Body of pancreas (tissue), 4 donors: ENCODE measurements at regions not wholly inside any gene's neighbourhood (a gene's known extent, or its start where the extent isn't known, plus 50 kb on each side); places are given as distances from the start of the nearest gene placed in this dataset.

Source experiments
- ATAC-seq: fragments of 150-250 bp; one replicate; pipeline ENCODE4 v1.9.1; 2016
- DNase-seq, 4 donors: peaks; one replicate each; pipeline ENCODE4 v3.0.0-alpha.2; 2019
- H3K27ac ChIP-seq, 4 donors: fragments of 200-600 bp; sonication (generic); 1 replicate in 3 of 4; 2 replicates in 1 of 4; pipeline versions ENCODE4 v1.5.1 to v1.6.1; 2016 to 2019; ENCODE audit warnings: mild to moderate bottlenecking in 1 of 4, mixed read lengths in 1 of 4, moderate library complexity in 1 of 4
- H3K27me3 ChIP-seq, 2 donors: fragments of 200-600 bp; sonication (generic); one replicate each; pipeline ENCODE4 v1.6.0; 2016; ENCODE audit warnings: mild to moderate bottlenecking in 1 of 2
- H3K36me3 ChIP-seq, 2 donors: fragments of 200-600 bp; sonication (generic); replicated peaks in 1 of 2; 2 replicates each; pipeline ENCODE4 v1.5.1; 2016; ENCODE audit warnings: low read depth in 2 of 2; ENCODE audit not compliant: insufficient read depth in 1 of 2
- H3K4me1 ChIP-seq: fragments of 200-600 bp; sonication (generic); one replicate; pipeline ENCODE4 v1.6.0; 2016
- H3K4me3 ChIP-seq, 2 donors: fragments of 200-600 bp; sonication (generic); 1 replicate in 1 of 2; 2 replicates in 1 of 2; pipeline ENCODE4 v1.5.1; 2016 to 2019
- H3K9me3 ChIP-seq, 3 donors: fragments of 200-600 bp; sonication (generic); 1 replicate in 2 of 3; 2 replicates in 1 of 3; pipeline ENCODE4 v1.5.1; 2016
- POLR2A ChIP-seq, 3 donors: fragments of 450-650 bp; IDR thresholded peaks; one replicate each; pipeline ENCODE4 v1.6.1; 2016; ENCODE audit warnings: antibody characterized with exemption in 3 of 3, mild to moderate bottlenecking in 2 of 3
- WGBS, 2 donors: methylation state at CpG; one replicate each; pipeline ENCODE4 v1.1.5; 2017; 5-methylcytosine and 5-hydroxymethylcytosine counted together
- intact Hi-C: fragments of 100-400 bp; cut with DNase I; formaldehyde crosslinking; loops from one replicate; pipeline ENCODE4 v1.15.1; 2023
- TF ChIP-seq, protein P1 (sequence below), 7 experiments: fragments of 450-650 bp in 4 of 7; fragments of 200-600 bp in 3 of 7; sonication (generic) in 3 of 7; IDR thresholded peaks; one replicate each; pipeline ENCODE4 v1.5.1; 2016 to 2019; ENCODE audit warnings: antibody characterized with exemption in 7 of 7

DNA sequence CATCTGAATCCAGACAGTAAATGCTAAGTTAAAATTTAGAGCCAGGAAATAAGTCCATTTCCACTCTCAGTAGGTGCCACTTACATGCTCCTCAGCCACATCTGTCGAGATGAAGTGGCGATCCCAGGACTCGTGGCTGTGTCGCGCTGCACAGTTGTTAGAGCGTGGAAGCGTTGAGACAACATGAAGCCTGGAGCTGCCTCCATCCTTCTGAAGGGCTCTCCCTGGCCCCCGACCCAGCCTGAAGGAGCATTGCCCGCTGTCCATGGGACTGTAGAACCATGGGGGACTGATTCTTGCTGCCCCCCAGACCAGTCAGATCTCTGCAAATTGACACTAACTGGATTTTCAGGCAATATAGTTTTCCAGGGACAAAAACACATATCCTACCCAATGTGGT, 58.9 kb downstream of the IRX1 start:
- TF ChIP-seq, protein P1, sequence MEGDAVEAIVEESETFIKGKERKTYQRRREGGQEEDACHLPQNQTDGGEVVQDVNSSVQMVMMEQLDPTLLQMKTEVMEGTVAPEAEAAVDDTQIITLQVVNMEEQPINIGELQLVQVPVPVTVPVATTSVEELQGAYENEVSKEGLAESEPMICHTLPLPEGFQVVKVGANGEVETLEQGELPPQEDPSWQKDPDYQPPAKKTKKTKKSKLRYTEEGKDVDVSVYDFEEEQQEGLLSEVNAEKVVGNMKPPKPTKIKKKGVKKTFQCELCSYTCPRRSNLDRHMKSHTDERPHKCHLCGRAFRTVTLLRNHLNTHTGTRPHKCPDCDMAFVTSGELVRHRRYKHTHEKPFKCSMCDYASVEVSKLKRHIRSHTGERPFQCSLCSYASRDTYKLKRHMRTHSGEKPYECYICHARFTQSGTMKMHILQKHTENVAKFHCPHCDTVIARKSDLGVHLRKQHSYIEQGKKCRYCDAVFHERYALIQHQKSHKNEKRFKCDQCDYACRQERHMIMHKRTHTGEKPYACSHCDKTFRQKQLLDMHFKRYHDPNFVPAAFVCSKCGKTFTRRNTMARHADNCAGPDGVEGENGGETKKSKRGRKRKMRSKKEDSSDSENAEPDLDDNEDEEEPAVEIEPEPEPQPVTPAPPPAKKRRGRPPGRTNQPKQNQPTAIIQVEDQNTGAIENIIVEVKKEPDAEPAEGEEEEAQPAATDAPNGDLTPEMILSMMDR (IDR thresholded peaks at IDR 0.05): no peak
- TF ChIP-seq POLR2A (IDR thresholded peaks at IDR 0.05): no peak
- intact Hi-C loops: no loop called here
- no peak for DNase-seq
- Histone ChIP-seq H3K36me3 (no peaks in the 10 kb centered on the region), H3K9me3 (no peaks in the 10 kb centered on the region), H3K27ac (no peak overlapping the region), H3K4me1 (no peaks in the 10 kb centered on the region), H3K27me3 (no peaks in the 10 kb centered on the region), H3K4me3 (no peak overlapping the region)
- no peak for ATAC-seq
- 74 to 76% methylated on average over 8 to 9 of the region's 9 CpGs for WGBS, 2 donors

DNA sequence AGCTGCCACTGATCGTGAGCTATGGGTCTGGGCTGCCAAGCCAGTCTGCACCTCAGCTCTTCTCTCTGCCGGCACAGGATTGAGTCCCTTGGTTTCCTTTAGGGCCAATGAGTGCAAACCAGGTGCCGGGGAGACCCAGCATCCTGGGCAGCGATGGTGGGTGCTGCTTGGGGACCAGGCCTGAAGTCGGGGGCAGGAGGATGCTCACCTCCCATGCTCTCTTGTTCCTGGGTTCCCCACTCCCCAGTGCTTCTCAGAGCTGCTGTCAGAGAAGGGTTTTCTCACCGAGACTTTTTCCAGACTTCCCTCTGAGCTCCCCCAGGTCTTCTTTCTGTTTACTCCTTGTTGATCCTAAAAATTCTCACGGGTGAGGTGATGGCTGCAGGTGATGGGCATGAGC, 61.2 kb downstream of the IRX1 start:
- 35 to 53% methylated on average over 4 to 7 of the region's 7 CpGs for WGBS, 2 donors
- intact Hi-C loops: no loop called here
- H3K4me1 ChIP-seq: no peaks in the 10 kb centered on the region
- no peak overlapping the region for H3K27ac ChIP-seq
- H3K27me3 ChIP-seq: no peaks in the 10 kb centered on the region
- no peaks in the 10 kb centered on the region for H3K36me3 ChIP-seq
- DNase-seq (no peak), ATAC-seq (no peak)
- no peak overlapping the region for H3K4me3 ChIP-seq
- no peaks in the 10 kb centered on the region for H3K9me3 ChIP-seq
- TF ChIP-seq POLR2A (IDR thresholded peaks at IDR 0.05): no peak
- TF ChIP-seq, protein P1 (IDR thresholded peaks at IDR 0.05): no peak

DNA sequence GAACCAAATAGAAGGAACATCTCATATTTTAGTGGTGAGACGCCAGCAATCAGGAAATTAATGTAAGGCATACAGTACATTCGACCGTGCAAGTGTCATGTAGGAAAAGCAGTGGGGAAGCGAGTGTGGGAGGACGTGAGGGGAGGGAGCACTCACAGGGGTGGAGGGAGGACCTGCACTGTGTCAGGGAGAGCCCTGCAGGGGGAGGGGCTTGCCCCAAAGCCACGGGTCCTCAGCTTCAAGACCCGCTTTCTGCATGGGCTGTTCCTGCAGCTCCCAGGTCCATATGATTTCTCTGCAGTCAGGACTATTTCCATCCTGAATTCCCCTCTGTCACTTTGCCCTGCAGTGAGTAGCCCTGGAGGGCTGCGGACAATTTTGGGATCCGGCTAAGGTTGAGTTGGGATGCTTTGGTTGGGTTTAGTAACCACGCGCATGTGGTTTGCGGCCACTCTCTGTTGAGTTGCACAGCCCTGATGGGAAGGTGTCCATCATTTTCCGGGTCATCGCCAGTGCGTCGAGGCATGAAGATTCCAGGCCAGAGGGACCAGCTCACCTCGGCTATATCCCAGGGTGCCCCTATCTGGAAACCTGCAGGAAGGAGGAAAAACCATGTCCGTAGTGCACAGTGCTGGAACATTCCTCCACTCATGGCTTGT, 61.9 kb downstream of the IRX1 start:
- H3K27me3 ChIP-seq: no peaks in the 10 kb centered on the region
- ATAC-seq: no peak
- TF ChIP-seq POLR2A (IDR thresholded peaks at IDR 0.05): no peak
- TF ChIP-seq, protein P1 (IDR thresholded peaks at IDR 0.05): no peak
- no peak overlapping the region for H3K27ac ChIP-seq
- intact Hi-C loops: no loop called here
- WGBS, 2 donors: 52 to 70% methylated on average over 8 to 18 of the region's 18 CpGs
- H3K4me3 ChIP-seq: no peak overlapping the region
- no peaks in the 10 kb centered on the region for H3K36me3 ChIP-seq
- no peaks in the 10 kb centered on the region for H3K4me1 ChIP-seq
- DNase-seq: no peak
- H3K9me3 ChIP-seq: no peaks in the 10 kb centered on the region

DNA sequence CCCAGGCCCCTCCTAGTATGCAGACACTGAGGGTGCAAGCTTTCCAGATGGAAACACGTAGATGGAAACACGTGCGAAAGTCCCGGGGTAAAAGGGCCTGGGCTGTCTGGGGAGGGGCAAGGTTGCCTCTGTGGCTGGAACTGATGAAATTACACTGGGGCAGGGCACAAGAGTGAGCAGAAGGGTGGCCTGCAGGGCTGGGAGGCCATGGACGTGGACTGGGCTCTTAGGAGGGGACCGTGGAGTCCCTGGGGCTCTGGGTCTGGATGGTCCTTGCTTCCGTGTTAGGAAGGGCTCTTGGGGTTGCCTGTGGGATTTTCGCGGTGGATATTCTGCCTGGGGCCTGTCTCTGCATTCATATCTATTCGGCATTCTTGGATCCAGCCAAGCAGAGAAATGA, 63.3 kb downstream of the IRX1 start:
- WGBS, 2 donors: 66 to 71% methylated on average over 10 of the region's 10 CpGs
- DNase-seq: no peak

More for the DNA sequence above, 63.3 kb downstream of the IRX1 start:
- Histone ChIP-seq H3K27ac (no peak overlapping the region), H3K27me3 (no peaks in the 10 kb centered on the region), H3K9me3 (no peaks in the 10 kb centered on the region), H3K4me1 (no peaks in the 10 kb centered on the region), H3K36me3 (no peaks in the 10 kb centered on the region), H3K4me3 (no peak overlapping the region)
- ATAC-seq: no peak
- TF ChIP-seq POLR2A (IDR thresholded peaks at IDR 0.05): no peak
- TF ChIP-seq, protein P1 (IDR thresholded peaks at IDR 0.05): no peak
- intact Hi-C loops: no loop called here
